BJ (cell line): ENCODE measurements at regions not wholly inside any gene's neighbourhood (a gene's known extent, or its start where the extent isn't known, plus 50 kb on each side); places are given as distances from the start of the nearest gene placed in this dataset.

ENCODE experiments used
- CTCF ChIA-PET: fragments of 350-600 bp; formaldehyde crosslinking; extraction: SDS; loops from one replicate; lab custom pipeline; 2021; ENCODE audit warnings: antibody characterized with exemption, inconsistent platforms; lab: Yijun Ruan, JAX
- POLR2A ChIA-PET: fragments of 300-600 bp; sonication (Branson Sonifier 250); formaldehyde crosslinking; extraction: SDS; loops from one replicate; lab custom pipeline; 2021; ENCODE audit warnings: antibody characterized with exemption; lab: Charles Lee
- DNase-seq: peaks from one replicate; pipeline ENCODE4 v3.0.0-alpha.2; 2011; ENCODE audit warnings: low read depth
- H3K27me3 ChIP-seq: 2 replicates; pipeline ENCODE4 v1.6.0; 2011; ENCODE audit warnings: low read length; ENCODE audit not compliant: control insufficient read depth, insufficient read depth
- H3K36me3 ChIP-seq: 2 replicates; pipeline ENCODE4 v1.5.1; 2011; ENCODE audit warnings: low read length; ENCODE audit not compliant: control insufficient read depth, insufficient read depth
- H3K4me3 ChIP-seq: 2 replicates; pipeline ENCODE4 v1.5.1; 2011; ENCODE audit warnings: low read depth, mild to moderate bottlenecking, control low read depth, low read length
- CTCF ChIP-seq: IDR thresholded peaks from 2 replicates; pipeline ENCODE4 v1.5.1; 2011; ENCODE audit warnings: low read depth, mild to moderate bottlenecking, control low read depth, inconsistent platforms, low read length, moderate library complexity; ENCODE audit not compliant: insufficient read depth

DNA sequence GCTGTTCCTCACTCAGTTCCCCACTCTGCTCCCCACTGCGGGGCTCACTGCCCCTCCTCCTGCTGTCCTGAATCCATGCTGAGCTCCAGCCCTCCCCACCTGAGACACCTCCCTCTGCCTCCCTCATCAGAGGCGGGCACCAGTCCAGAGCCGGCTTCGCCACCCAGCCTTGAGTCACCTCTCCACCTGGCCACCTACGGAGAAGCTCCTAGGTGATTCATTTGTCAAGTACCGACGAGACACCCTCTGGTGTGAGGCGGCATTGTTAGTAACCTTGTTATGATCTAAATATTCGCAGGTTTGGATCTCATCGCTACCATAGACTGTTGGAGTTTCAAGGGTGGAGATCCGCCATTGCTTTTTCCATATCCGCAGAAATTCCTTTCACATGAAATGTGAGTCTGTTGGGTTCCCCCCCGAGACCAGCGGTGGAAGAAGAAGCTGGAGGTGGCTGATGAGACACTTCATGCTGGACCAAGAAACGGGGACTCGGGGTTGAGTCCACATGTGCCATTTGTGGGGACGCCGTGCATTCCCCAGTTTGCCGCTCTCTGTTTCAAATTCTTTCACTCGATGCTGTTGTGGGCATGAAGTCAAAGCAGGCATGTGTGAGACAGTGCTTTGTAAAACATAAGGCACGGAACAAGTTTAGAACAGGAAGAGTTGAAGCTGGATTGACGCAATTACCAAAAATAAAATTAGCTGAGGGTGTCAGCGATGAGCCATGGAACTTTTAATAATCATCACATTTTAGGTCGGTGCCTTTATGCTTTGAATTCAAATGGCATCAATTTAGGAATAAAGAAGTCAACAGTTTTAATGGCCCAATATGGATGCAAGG, 259.8 kb upstream of the HDAC4 start:
- TF ChIP-seq CTCF, result no peak
- no peak overlapping the region for H3K4me3 ChIP-seq
- peaks cover 2% of the 10 kb centered on the region for H3K27me3 ChIP-seq
- ChIA-PET POLR2A (no interaction called here), CTCF (interaction anchor here (0.7 kb wide), 1 partner anchor 239 kb away, joined by 3 read pairs; no protein-coding TSS in a partner anchor)
- no peak for DNase-seq
- no peaks in the 10 kb centered on the region for H3K36me3 ChIP-seq

DNA sequence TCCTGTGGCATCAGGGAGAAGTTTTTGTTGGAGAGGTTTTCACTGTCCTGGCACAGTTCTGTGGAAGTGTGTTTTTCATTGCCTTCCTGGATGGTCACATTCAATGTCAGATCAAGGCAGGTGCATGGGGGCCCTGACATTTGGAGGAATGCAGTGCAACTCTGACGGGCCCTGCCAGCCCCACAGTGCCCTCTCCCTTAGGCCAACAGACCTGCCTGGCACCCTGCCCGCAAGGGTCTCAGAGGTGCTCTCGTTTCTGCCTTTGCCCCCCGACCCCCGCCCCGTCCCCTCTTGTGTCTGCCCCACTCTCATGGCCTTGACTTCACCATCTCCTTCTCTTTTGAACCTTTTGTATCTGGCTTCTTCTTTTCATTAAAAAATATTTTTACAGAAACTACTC, 257.2 kb upstream of the HDAC4 start:
- TF ChIP-seq CTCF, result no peak
- Histone ChIP-seq H3K4me3 (no peak overlapping the region), H3K36me3 (no peaks in the 10 kb centered on the region), H3K27me3 (peaks cover 2% of the 10 kb centered on the region)
- POLR2A ChIA-PET, result no interaction called here
- CTCF ChIA-PET, result no interaction called here
- DNase-seq, result no peak

GRCh38 chr2:239657236-239657635, 256.4 kb upstream of the HDAC4 start:
- Histone ChIP-seq H3K4me3 (no peak overlapping the region), H3K27me3 (peaks cover 2% of the 10 kb centered on the region; the same call in 1 of the 2 replicates), H3K36me3 (no peaks in the 10 kb centered on the region)
- ChIA-PET CTCF (no interaction called here), POLR2A (no interaction called here)
- DNase-seq, result no peak
- TF ChIP-seq CTCF, result no peak

GRCh38 chr2:239654266-239654665, 253.4 kb upstream of the HDAC4 start:
- Histone ChIP-seq H3K36me3 (no peaks in the 10 kb centered on the region), H3K4me3 (no peak overlapping the region), H3K27me3 (no peaks in the 10 kb centered on the region)
- ChIA-PET POLR2A (no interaction called here), CTCF (no interaction called here)
- TF ChIP-seq CTCF, result no peak
- no peak for DNase-seq

DNA sequence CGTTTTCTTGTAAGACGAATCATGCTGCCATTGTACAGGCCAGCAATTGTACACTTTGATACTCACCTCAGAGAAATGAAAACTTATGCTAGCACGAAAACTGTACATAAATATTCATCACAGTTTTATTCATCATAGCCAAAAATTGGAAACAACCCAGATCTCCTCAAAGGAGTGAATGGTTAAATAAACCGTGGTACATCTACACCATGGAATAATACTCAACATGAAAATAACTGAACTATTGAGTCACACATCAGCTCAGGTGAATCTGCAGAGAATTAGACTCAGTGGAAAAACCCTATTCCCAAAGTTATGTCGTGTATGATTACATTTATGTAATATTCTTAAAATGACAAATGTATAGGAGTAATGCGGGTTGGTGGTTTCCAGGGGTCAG, 251.0 kb upstream of the HDAC4 start:
- ChIA-PET POLR2A (no interaction called here), CTCF (no interaction called here)
- Histone ChIP-seq H3K27me3 (no peaks in the 10 kb centered on the region), H3K36me3 (no peaks in the 10 kb centered on the region), H3K4me3 (no peak overlapping the region)
- DNase-seq, result no peak
- no peak for TF ChIP-seq CTCF
